Caco-2 (cell line): ENCODE measurements at regions not wholly inside any gene's neighbourhood (a gene's known extent, or its start where the extent isn't known, plus 50 kb on each side); places are given as distances from the start of the nearest gene placed in this dataset.

Source experiments
- BruUV-seq: library from RNA; stranded (reverse); fragments of 400-500 nt; replicated peaks from 2 replicates; lab custom pipeline; 2021; lab: Mats Ljungman, UMichigan
- CTCF ChIA-PET: fragments of 300-600 bp; sonication (Branson Sonifier 250); formaldehyde crosslinking; loops from one replicate; lab custom pipeline; 2022; ENCODE audit warnings: antibody characterized with exemption; lab: Charles Lee
- POLR2A ChIA-PET: fragments of 300-600 bp; sonication (Branson Sonifier 250); formaldehyde crosslinking; loops from one replicate; lab custom pipeline; 2022; ENCODE audit warnings: antibody characterized with exemption; lab: Charles Lee
- DNase-seq, 2 experiments: peaks; one replicate each; pipeline versions ENCODE4 v3.0.0 to v3.0.0-alpha.2; 2020 to 2022
- H3K27me3 ChIP-seq: replicated peaks from 2 replicates; pipeline ENCODE4 v1.6.0; 2011; ENCODE audit warnings: low read length; ENCODE audit not compliant: control insufficient read depth, insufficient read depth
- H3K36me3 ChIP-seq: 2 replicates; pipeline ENCODE4 v1.5.1; 2011; ENCODE audit warnings: low read length; ENCODE audit not compliant: control insufficient read depth, insufficient read depth
- H3K4me1 ChIP-seq: fragments of 250-450 bp; sonication (Bioruptor Pico); 2 replicates; pipeline ENCODE4 v1.5.1; 2020; ENCODE audit warnings: mild to moderate bottlenecking
- H3K4me3 ChIP-seq: 2 replicates; pipeline ENCODE4 v1.5.1; 2011; ENCODE audit warnings: low read depth, mild to moderate bottlenecking, control low read depth, low read length
- H3K9me3 ChIP-seq: fragments of 250-450 bp; sonication (Bioruptor Pico); 2 replicates; pipeline ENCODE4 v1.5.1; 2020; ENCODE audit warnings: mild to moderate bottlenecking, moderate library complexity
- H3K27ac Mint-ChIP-seq: one replicate; pipeline ENCODE4 v1.8.0; 2022; ENCODE audit warnings: mixed read lengths; ENCODE audit not compliant: unreplicated experiment
- H3K27me3 Mint-ChIP-seq: one replicate; pipeline ENCODE4 v1.8.0; 2022; ENCODE audit warnings: mixed read lengths; ENCODE audit not compliant: insufficient read depth, unreplicated experiment
- H3K36me3 Mint-ChIP-seq: one replicate; pipeline ENCODE4 v1.8.0; 2022; ENCODE audit warnings: mild to moderate bottlenecking, mixed read lengths; ENCODE audit not compliant: insufficient read depth, unreplicated experiment
- H3K4me1 Mint-ChIP-seq: one replicate; pipeline ENCODE4 v1.8.0; 2022; ENCODE audit warnings: low read depth, mixed read lengths; ENCODE audit not compliant: unreplicated experiment
- H3K4me3 Mint-ChIP-seq: one replicate; pipeline ENCODE4 v1.8.0; 2022; ENCODE audit warnings: mild to moderate bottlenecking, moderate library complexity, mixed read lengths; ENCODE audit not compliant: unreplicated experiment
- H3K9me3 Mint-ChIP-seq: one replicate; pipeline ENCODE4 v1.8.0; 2022; ENCODE audit warnings: mixed read lengths; ENCODE audit not compliant: unreplicated experiment
- intact Hi-C: fragments of 100-400 bp; cut with micrococcal nuclease; formaldehyde crosslinking; loops from one replicate; pipeline ENCODE4 v1.10.0; 2022; ENCODE audit not compliant: unreplicated experiment
- TF ChIP-seq, protein P1 (sequence below), 2 experiments: fragments of 200-600 bp in 1 of 2; IDR thresholded peaks; 1 replicate in 1 of 2; 2 replicates in 1 of 2; pipeline versions ENCODE4 v1.5.1 to v1.8.0; 2011 to 2022; ENCODE audit warnings: antibody characterized with exemption in 1 of 2, control low read depth in 1 of 2, inconsistent platforms in 1 of 2, low read depth in 1 of 2, low read length in 1 of 2, mild to moderate bottlenecking in 1 of 2, moderate library complexity in 1 of 2; ENCODE audit not compliant: insufficient read depth in 1 of 2, severe bottlenecking in 1 of 2, unreplicated experiment in 1 of 2

DNA sequence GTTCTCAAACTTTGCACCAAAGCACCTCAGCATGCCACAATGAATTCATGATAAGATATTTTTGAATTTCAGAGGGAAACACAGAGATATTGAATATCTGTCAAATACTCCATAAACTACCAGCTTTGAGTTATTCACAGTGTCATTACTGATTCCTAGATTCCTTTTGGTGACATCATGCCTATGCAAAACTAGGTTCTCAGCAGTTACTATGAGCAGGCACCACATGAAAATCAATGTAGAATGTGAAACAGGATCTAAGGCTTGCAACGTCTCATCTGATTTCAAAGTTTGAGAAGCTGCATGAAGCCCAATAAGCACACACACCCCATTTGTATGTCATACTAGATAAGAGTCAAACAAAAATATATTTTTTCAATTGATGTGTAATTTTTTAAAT lies 426.5 kb downstream of the NR2F1-AS1 start:
- Histone ChIP-seq H3K4me3 (no peak overlapping the region), H3K27me3 (no peaks in the 10 kb centered on the region), H3K36me3 (no peaks in the 10 kb centered on the region), H3K4me1 (0 out of 2 replicates have a peak, but pooled peaks cover 6% of the 10 kb centered on the region), H3K9me3 (no peaks in the 10 kb centered on the region)
- ChIA-PET POLR2A (no interaction called here), CTCF (no interaction called here)
- intact Hi-C loops: no loop called here
- H3K36me3 Mint-ChIP-seq: no peaks in the 10 kb centered on the region
- TF ChIP-seq, protein P1, sequence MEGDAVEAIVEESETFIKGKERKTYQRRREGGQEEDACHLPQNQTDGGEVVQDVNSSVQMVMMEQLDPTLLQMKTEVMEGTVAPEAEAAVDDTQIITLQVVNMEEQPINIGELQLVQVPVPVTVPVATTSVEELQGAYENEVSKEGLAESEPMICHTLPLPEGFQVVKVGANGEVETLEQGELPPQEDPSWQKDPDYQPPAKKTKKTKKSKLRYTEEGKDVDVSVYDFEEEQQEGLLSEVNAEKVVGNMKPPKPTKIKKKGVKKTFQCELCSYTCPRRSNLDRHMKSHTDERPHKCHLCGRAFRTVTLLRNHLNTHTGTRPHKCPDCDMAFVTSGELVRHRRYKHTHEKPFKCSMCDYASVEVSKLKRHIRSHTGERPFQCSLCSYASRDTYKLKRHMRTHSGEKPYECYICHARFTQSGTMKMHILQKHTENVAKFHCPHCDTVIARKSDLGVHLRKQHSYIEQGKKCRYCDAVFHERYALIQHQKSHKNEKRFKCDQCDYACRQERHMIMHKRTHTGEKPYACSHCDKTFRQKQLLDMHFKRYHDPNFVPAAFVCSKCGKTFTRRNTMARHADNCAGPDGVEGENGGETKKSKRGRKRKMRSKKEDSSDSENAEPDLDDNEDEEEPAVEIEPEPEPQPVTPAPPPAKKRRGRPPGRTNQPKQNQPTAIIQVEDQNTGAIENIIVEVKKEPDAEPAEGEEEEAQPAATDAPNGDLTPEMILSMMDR (IDR thresholded peaks at IDR 0.05; ENCODE audit: insufficient read depth in 1 of 2, low read depth in 1 of 2, low read length in 1 of 2, severe bottlenecking in 1 of 2, unreplicated experiment in 1 of 2): no peak
- no TSS peak for BruUV-seq
- no peak overlapping the region for H3K4me3 Mint-ChIP-seq
- H3K4me1 Mint-ChIP-seq: no peaks in the 10 kb centered on the region
- H3K27me3 Mint-ChIP-seq: no peaks in the 10 kb centered on the region
- no peaks in the 10 kb centered on the region for H3K9me3 Mint-ChIP-seq
- H3K27ac Mint-ChIP-seq: no peak overlapping the region
- no peak for DNase-seq

DNA sequence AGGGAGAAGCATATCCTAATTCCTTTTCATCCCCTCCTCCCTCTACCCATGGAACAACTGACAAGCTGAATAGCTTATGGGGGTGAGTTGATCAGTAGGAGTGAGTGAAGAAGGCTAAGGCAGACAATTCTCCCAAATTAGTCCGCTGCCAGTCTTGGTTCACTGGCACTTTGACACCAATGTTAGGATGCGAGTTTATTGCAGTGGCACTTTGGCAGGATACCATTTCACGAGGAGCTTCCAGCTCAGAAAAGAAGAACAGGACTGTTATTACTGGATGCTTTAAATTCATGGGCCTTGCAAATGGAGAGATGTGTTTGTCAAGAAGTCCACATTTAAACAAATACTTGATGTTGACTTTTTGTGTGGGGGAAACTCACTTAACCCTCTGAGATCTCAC lies 427.6 kb downstream of the NR2F1-AS1 start:
- Histone ChIP-seq H3K36me3 (no peaks in the 10 kb centered on the region), H3K9me3 (no peaks in the 10 kb centered on the region), H3K4me3 (no peak overlapping the region), H3K4me1 (0 out of 2 replicates have a peak, but pooled peaks cover 6% of the 10 kb centered on the region), H3K27me3 (no peaks in the 10 kb centered on the region)
- POLR2A ChIA-PET: no interaction called here
- Mint-ChIP-seq H3K27ac (no peak overlapping the region), H3K36me3 (no peaks in the 10 kb centered on the region), H3K4me3 (no peak overlapping the region), H3K4me1 (no peaks in the 10 kb centered on the region), H3K27me3 (no peaks in the 10 kb centered on the region), H3K9me3 (no peaks in the 10 kb centered on the region)
- BruUV-seq: no TSS peak
- CTCF ChIA-PET: no interaction called here
- intact Hi-C loops: no loop called here
- no peak for DNase-seq
- TF ChIP-seq, protein P1 (IDR thresholded peaks at IDR 0.05; ENCODE audit: insufficient read depth in 1 of 2, low read depth in 1 of 2, low read length in 1 of 2, severe bottlenecking in 1 of 2, unreplicated experiment in 1 of 2): no peak

DNA sequence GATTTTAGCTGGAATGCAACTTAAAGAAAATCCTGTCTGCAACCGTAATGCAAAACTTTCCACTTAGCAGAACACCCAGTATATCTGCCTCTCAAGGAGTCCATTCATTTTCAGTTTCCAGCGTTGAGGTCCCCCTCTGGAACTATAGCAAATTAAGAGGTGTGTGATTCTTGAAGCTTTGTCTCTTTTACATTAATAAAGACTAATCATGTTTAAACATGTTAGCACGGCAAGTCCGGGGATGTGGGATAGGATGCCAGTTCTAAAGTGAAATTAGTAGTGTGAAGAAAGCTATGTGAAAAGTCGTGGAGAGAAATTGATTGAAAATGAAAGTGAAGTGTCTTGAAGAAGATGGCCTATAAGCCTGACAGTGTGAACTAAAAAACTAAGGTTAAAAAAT lies 429.1 kb downstream of the NR2F1-AS1 start:
- no peak overlapping the region for H3K4me3 Mint-ChIP-seq
- Histone ChIP-seq H3K4me1 (0 out of 2 replicates have a peak, but pooled peaks cover 6% of the 10 kb centered on the region), H3K36me3 (no peaks in the 10 kb centered on the region), H3K27me3 (no peaks in the 10 kb centered on the region), H3K4me3 (no peak overlapping the region), H3K9me3 (no peaks in the 10 kb centered on the region)
- intact Hi-C loops: no loop called here
- no peaks in the 10 kb centered on the region for H3K36me3 Mint-ChIP-seq
- no peaks in the 10 kb centered on the region for H3K9me3 Mint-ChIP-seq
- TF ChIP-seq, protein P1 (IDR thresholded peaks at IDR 0.05; ENCODE audit: insufficient read depth in 1 of 2, low read depth in 1 of 2, low read length in 1 of 2, severe bottlenecking in 1 of 2, unreplicated experiment in 1 of 2): no peak
- peaks cover 2% of the 10 kb centered on the region for H3K27me3 Mint-ChIP-seq
- no TSS peak for BruUV-seq
- ChIA-PET CTCF (no interaction called here), POLR2A (no interaction called here)
- no peaks in the 10 kb centered on the region for H3K4me1 Mint-ChIP-seq
- H3K27ac Mint-ChIP-seq: no peak overlapping the region
- DNase-seq: no peak
